CD14-positive monocyte (primary cell): ENCODE measurements at regions not wholly inside any gene's neighbourhood (a gene's known extent, or its start where the extent isn't known, plus 50 kb on each side); places are given as distances from the start of the nearest gene placed in this dataset.

Experiments used
- DNase-seq, 3 donors: peaks; one replicate each; pipeline ENCODE4 v3.0.0-alpha.2; 2011 to 2022
- H2AFZ ChIP-seq: 2 replicates; pipeline ENCODE4 v1.6.0; 2012; ENCODE audit warnings: mild to moderate bottlenecking, low read depth, low read length, inconsistent platforms; ENCODE audit not compliant: insufficient read depth, poor library complexity, severe bottlenecking
- H3K27ac ChIP-seq, 2 donors: 1 replicate in 1 of 2; 2 replicates in 1 of 2; pipeline ENCODE4 v1.5.1; 2012 to 2013; ENCODE audit warnings: low read length in 2 of 2, control low read depth in 1 of 2, inconsistent platforms in 1 of 2, low read depth in 1 of 2, mild to moderate bottlenecking in 1 of 2
- H3K27me3 ChIP-seq, 2 donors: one replicate each; pipeline versions ENCODE4 v1.6.0 to v1.6.1; 2011 to 2013; ENCODE audit warnings: low read length in 2 of 2; ENCODE audit not compliant: control insufficient read depth in 2 of 2, insufficient read depth in 2 of 2
- H3K36me3 ChIP-seq, 2 donors: replicated peaks in 1 of 2; 1 replicate in 1 of 2; 2 replicates in 1 of 2; pipeline versions ENCODE4 v1.5.1 to v1.6.1; 2012 to 2013; ENCODE audit warnings: low read length in 2 of 2, control low read depth in 1 of 2, inconsistent platforms in 1 of 2, mild to moderate bottlenecking in 1 of 2; ENCODE audit not compliant: insufficient read depth in 2 of 2, control insufficient read depth in 1 of 2
- H3K4me1 ChIP-seq, 2 donors: 1 replicate in 1 of 2; 2 replicates in 1 of 2; pipeline versions ENCODE4 v1.5.1 to v1.6.1; 2012 to 2013; ENCODE audit warnings: low read length in 2 of 2, control low read depth in 1 of 2, inconsistent platforms in 1 of 2, mild to moderate bottlenecking in 1 of 2, moderate library complexity in 1 of 2; ENCODE audit not compliant: insufficient read depth in 2 of 2, control insufficient read depth in 1 of 2
- H3K4me2 ChIP-seq: replicated peaks from 2 replicates; pipeline ENCODE3; 2012; ENCODE audit warnings: low read length, moderate library complexity, mild to moderate bottlenecking; ENCODE audit not compliant: poor library complexity, severe bottlenecking; ENCODE audit errors: extremely low read depth
- H3K4me3 ChIP-seq, 3 experiments: fragments of 200-600 bp in 1 of 3; sonication (generic) in 1 of 3; replicated peaks in 1 of 3; 1 replicate in 2 of 3; 2 replicates in 1 of 3; pipeline ENCODE4 v1.5.1; 2011 to 2013; ENCODE audit warnings: low read length in 3 of 3, mild to moderate bottlenecking in 3 of 3, control low read depth in 2 of 3, low read depth in 2 of 3, inconsistent platforms in 1 of 3, moderate library complexity in 1 of 3
- H3K79me2 ChIP-seq: 2 replicates; pipeline ENCODE4 v1.6.0; 2012; ENCODE audit warnings: mild to moderate bottlenecking, control low read depth, inconsistent platforms, low read length, moderate library complexity; ENCODE audit not compliant: insufficient read depth
- H3K9ac ChIP-seq: 2 replicates; pipeline ENCODE4 v1.6.0; 2017; ENCODE audit warnings: low read length, mild to moderate bottlenecking; ENCODE audit not compliant: insufficient read depth, poor library complexity, severe bottlenecking
- H3K9me3 ChIP-seq, 2 donors: replicated peaks in 1 of 2; 1 replicate in 1 of 2; 2 replicates in 1 of 2; pipeline versions ENCODE4 v1.5.1 to v1.6.1; 2012 to 2013; ENCODE audit warnings: low read length in 2 of 2, control low read depth in 1 of 2; ENCODE audit not compliant: control insufficient read depth in 1 of 2, insufficient read depth in 1 of 2
- H4K20me1 ChIP-seq: 2 replicates; pipeline ENCODE4 v1.6.0; 2012; ENCODE audit warnings: mild to moderate bottlenecking, low read length, control low read depth, moderate library complexity; ENCODE audit not compliant: insufficient read depth
- H3K27ac Mint-ChIP-seq, 7 donors: one replicate each; pipeline ENCODE4 v1.8.0; 2020; ENCODE audit warnings: mild to moderate bottlenecking in 7 of 7, mixed read lengths in 7 of 7, moderate library complexity in 6 of 7, inconsistent platforms in 2 of 7
- H3K27me3 Mint-ChIP-seq, 3 donors: one replicate each; pipeline ENCODE4 v1.8.0; 2021 to 2022; ENCODE audit warnings: low read depth in 3 of 3, mild to moderate bottlenecking in 3 of 3, mixed read lengths in 3 of 3, moderate library complexity in 3 of 3, inconsistent platforms in 1 of 3
- H3K36me3 Mint-ChIP-seq, 2 donors: one replicate each; pipeline ENCODE4 v1.8.0; 2020; ENCODE audit warnings: mixed read lengths in 2 of 2, inconsistent platforms in 1 of 2, mild to moderate bottlenecking in 1 of 2
- H3K4me1 Mint-ChIP-seq: one replicate; pipeline ENCODE4 v1.8.0; 2020; ENCODE audit warnings: mild to moderate bottlenecking, mixed read lengths
- H3K4me3 Mint-ChIP-seq, 2 donors: one replicate each; pipeline ENCODE4 v1.8.0; 2020; ENCODE audit warnings: mild to moderate bottlenecking in 2 of 2, mixed read lengths in 2 of 2, moderate library complexity in 1 of 2
- H3K9me3 Mint-ChIP-seq, 7 donors: one replicate each; pipeline ENCODE4 v1.8.0; 2020 to 2022; ENCODE audit warnings: mixed read lengths in 7 of 7, mild to moderate bottlenecking in 6 of 7, moderate library complexity in 6 of 7, inconsistent platforms in 2 of 7
- WGBS: methylation state at CpG from one replicate; pipeline ENCODE4 v1.1.5; 2013; ENCODE audit warnings: missing lambda C conversion rate; ENCODE audit not compliant: insufficient coverage; 5-methylcytosine and 5-hydroxymethylcytosine counted together
- intact Hi-C, 2 donors: fragments of 100-400 bp; cut with micrococcal nuclease; formaldehyde crosslinking; loops; one replicate each; pipeline versions ENCODE4 v1.15.0 to v1.15.1; 2023
- TF ChIP-seq, protein P1 (sequence below): fragments of 200-600 bp; IDR thresholded peaks from one replicate; pipeline ENCODE4 v1.8.0; 2022; ENCODE audit warnings: antibody characterized with exemption, mild to moderate bottlenecking

DNA sequence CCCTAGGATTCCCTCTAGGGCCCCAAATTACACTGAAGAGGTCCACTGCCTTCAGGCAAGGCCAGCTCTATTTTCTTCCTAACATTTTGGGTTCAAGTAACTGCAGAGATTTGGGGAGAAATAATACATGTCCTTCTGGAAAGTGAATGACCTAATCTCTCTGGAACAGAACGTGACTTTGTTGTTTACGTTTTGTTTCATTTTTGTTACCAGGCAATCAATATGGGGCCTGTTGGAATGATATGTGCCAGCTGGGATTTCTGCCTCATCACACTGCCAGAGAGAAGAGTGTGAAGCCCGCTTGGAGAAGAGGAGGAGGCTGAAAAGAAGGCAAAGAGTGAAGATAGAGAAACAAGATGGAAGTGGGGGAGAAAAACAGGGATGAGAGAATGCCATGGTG lies 116.7 kb downstream of the FASLG start:
- H3K4me1 ChIP-seq = no peaks in the 10 kb centered on the region
- no peaks in the 10 kb centered on the region for H3K79me2 ChIP-seq
- Mint-ChIP-seq H3K4me1 (no peaks in the 10 kb centered on the region), H3K9me3 (no peaks in the 10 kb centered on the region), H3K36me3 (no peaks in the 10 kb centered on the region), H3K27me3 (no peaks in the 10 kb centered on the region), H3K27ac (no peak overlapping the region), H3K4me3 (no peak overlapping the region)
- H4K20me1 ChIP-seq = no peaks in the 10 kb centered on the region
- WGBS = 91% methylated on average over 1 of the region's 3 CpGs
- H2AFZ ChIP-seq = no peak overlapping the region
- H3K27ac ChIP-seq = no peak overlapping the region
- H3K36me3 ChIP-seq = no peaks in the 10 kb centered on the region
- no peaks in the 10 kb centered on the region for H3K27me3 ChIP-seq
- H3K9ac ChIP-seq = no peak overlapping the region
- H3K9me3 ChIP-seq = no peaks in the 10 kb centered on the region
- intact Hi-C loops = no loop called here
- H3K4me2 ChIP-seq = no peak overlapping the region
- no peak for DNase-seq
- TF ChIP-seq, protein P1, sequence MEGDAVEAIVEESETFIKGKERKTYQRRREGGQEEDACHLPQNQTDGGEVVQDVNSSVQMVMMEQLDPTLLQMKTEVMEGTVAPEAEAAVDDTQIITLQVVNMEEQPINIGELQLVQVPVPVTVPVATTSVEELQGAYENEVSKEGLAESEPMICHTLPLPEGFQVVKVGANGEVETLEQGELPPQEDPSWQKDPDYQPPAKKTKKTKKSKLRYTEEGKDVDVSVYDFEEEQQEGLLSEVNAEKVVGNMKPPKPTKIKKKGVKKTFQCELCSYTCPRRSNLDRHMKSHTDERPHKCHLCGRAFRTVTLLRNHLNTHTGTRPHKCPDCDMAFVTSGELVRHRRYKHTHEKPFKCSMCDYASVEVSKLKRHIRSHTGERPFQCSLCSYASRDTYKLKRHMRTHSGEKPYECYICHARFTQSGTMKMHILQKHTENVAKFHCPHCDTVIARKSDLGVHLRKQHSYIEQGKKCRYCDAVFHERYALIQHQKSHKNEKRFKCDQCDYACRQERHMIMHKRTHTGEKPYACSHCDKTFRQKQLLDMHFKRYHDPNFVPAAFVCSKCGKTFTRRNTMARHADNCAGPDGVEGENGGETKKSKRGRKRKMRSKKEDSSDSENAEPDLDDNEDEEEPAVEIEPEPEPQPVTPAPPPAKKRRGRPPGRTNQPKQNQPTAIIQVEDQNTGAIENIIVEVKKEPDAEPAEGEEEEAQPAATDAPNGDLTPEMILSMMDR = no peak
- no peak overlapping the region for H3K4me3 ChIP-seq

DNA sequence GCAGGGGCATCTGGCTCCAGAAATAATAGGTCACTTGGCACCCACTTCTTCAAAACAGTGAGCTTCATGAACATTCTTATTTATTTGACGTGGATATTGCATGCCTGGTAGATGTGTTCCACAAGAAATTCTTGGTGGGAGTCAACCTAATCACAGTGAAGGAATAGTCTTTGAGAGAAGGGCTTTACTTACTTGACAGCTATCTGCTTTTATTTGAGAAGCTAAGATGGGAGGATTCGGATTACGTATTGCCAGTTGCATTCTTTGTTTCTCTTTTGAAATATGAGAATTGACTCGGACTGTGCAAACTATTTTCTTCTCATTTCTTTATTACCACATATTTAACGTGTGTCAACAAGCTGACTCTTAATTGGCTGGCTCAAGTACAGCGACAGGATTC lies 117.2 kb downstream of the FASLG start:
- H3K4me3 ChIP-seq = no peak overlapping the region
- no peak overlapping the region for H3K9ac ChIP-seq
- H3K4me1 ChIP-seq = no peaks in the 10 kb centered on the region
- Mint-ChIP-seq H3K9me3 (no peaks in the 10 kb centered on the region), H3K36me3 (no peaks in the 10 kb centered on the region), H3K4me1 (no peaks in the 10 kb centered on the region), H3K4me3 (no peak overlapping the region), H3K27me3 (peaks cover 0 to 2% (median 0%) of the 10 kb centered on the region in 3 donors), H3K27ac (no peak overlapping the region)
- H3K9me3 ChIP-seq = no peaks in the 10 kb centered on the region
- H3K79me2 ChIP-seq = no peaks in the 10 kb centered on the region
- intact Hi-C loops = no loop called here
- no peak overlapping the region for H2AFZ ChIP-seq
- no peak overlapping the region for H3K4me2 ChIP-seq
- WGBS = 100% methylated on average over 3 of the region's 6 CpGs
- no peaks in the 10 kb centered on the region for H4K20me1 ChIP-seq
- no peak overlapping the region for H3K27ac ChIP-seq
- H3K36me3 ChIP-seq = no peaks in the 10 kb centered on the region
- DNase-seq = no peak
- H3K27me3 ChIP-seq = no peaks in the 10 kb centered on the region
- TF ChIP-seq, protein P1 = no peak
